HT-29 (cell line): ENCODE measurements at regions not wholly inside any gene's neighbourhood (a gene's known extent, or its start where the extent isn't known, plus 50 kb on each side); places are given as distances from the start of the nearest gene placed in this dataset.

Experiments
- DNase-seq: peaks from one replicate; pipeline ENCODE4 v3.0.0-alpha.2; 2015; ENCODE audit warnings: low spot score

- DNase-seq: no peak
These were observed 434.0 kb upstream of the C9orf72 start for GRCh38 chr9:28007097-28007817.

GRCh38 chr9:28014212-28014611, 440.9 kb upstream of the C9orf72 start:
- no peak for DNase-seq

GRCh38 chr9:28024676-28025075, 451.4 kb upstream of the C9orf72 start:
- DNase-seq: no peak

- no peak for DNase-seq
These were observed 451.9 kb upstream of the C9orf72 start for GRCh38 chr9:28025186-28025585.

- no peak for DNase-seq
These were observed 458.4 kb upstream of the C9orf72 start for GRCh38 chr9:28031521-28032267.

- no peak for DNase-seq
These were observed 458.9 kb upstream of the C9orf72 start for GRCh38 chr9:28032268-28032590.

GRCh38 chr9:28034242-28034641, 461.0 kb upstream of the C9orf72 start:
- DNase-seq: no peak

GRCh38 chr9:28037968-28038367, 464.7 kb upstream of the C9orf72 start:
- no peak for DNase-seq

- DNase-seq: no peak
These were observed 471.8 kb upstream of the C9orf72 start for GRCh38 chr9:28045051-28045450.

- DNase-seq: no peak
These were observed 476.8 kb upstream of the C9orf72 start for GRCh38 chr9:28050046-28050445.

GRCh38 chr9:28050941-28051340, 477.7 kb upstream of the C9orf72 start:
- DNase-seq: no peak

- DNase-seq: no peak
These were observed 478.6 kb upstream of the C9orf72 start for GRCh38 chr9:28051559-28052503.

- no peak for DNase-seq
These were observed 480.0 kb upstream of the C9orf72 start for GRCh38 chr9:28053096-28053777.

- DNase-seq: no peak
These were observed 482.7 kb upstream of the C9orf72 start for GRCh38 chr9:28056006-28056405.

- DNase-seq: no peak
These were observed 483.2 kb upstream of the C9orf72 start for GRCh38 chr9:28056466-28056865.

- DNase-seq: no peak
These were observed 485.9 kb upstream of the C9orf72 start for GRCh38 chr9:28059192-28059591.

GRCh38 chr9:28064241-28064815, 491.0 kb upstream of the C9orf72 start:
- DNase-seq: no peak

- DNase-seq: peak; percentile 75
These were observed 500.0 kb upstream of the C9orf72 start for GRCh38 chr9:28073270-28073669.

- no peak for DNase-seq
These were observed 506.4 kb upstream of the C9orf72 start for GRCh38 chr9:28079677-28080076.

GRCh38 chr9:28082671-28083070, 509.4 kb upstream of the C9orf72 start:
- no peak for DNase-seq

- DNase-seq: no peak
These were observed 513.6 kb upstream of the C9orf72 start for GRCh38 chr9:28086881-28087280.
